HG03196 (cell line): ENCODE measurements at regions not wholly inside any gene's neighbourhood (a gene's known extent, or its start where the extent isn't known, plus 50 kb on each side); places are given as distances from the start of the nearest gene placed in this dataset.

Experiments used
- ATAC-seq: cut with Tn5 transposase; IDR thresholded peaks from one replicate; pipeline ENCODE4 v1.9.1; 2021; ENCODE audit not compliant: unreplicated experiment

DNA sequence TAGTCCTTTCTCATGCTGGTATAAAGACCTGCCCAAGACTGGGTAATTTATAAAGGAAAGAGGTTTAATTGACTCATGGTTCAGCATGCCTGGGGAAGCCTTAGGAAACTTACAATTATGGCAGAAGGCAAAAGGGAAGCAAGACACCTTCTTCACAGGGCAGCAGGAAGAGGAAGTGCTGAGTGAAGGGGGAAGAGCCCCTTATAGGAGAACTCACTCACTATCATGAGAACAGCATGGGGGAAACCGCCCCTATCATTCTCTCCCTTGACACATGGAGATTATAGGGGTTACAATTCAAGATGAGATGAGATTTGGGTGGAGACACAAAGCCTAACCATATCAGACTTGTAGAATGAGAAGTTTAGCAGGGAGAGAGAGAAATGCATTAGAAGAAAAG, 373.3 kb upstream of the DIAPH2 start:
- ATAC-seq, result no peak

DNA sequence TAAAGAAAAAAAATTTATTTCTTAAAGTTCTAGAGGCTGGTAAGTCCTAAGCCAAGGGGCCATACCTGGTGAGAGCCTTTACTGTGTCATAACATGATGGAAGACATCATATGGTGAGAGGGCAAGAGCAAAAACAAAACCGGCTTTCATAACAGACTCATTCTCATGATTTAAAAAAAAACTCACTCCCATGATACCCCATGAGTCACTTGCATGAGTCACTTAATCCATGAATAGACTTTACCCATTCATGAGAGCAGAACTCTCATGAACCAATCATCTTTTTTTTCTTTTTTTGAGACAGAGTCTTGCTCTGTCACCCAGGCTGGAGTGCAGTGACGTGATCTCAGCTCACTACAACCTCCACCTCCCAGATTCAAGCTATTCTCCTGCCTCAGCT, 369.7 kb upstream of the DIAPH2 start:
- no peak for ATAC-seq

DNA sequence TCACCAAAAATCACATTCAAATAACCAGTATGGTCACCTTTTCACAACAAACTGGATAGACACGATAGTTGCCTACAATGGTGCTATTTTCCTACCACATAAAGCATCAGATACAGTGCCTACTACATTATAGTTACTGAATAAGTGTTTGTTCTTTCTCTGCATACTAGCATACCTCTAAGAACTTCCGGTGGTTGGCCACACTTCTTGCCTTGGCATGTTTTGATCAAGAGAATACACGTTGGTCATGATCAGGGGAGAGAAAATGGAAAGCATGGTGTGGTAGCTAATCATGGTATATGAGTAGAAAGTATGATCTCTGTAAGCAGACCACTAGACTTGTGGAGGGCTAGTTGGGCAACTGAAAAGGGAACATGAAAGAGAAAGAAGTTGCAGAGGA, 322.8 kb upstream of the DIAPH2 start:
- no peak for ATAC-seq

DNA sequence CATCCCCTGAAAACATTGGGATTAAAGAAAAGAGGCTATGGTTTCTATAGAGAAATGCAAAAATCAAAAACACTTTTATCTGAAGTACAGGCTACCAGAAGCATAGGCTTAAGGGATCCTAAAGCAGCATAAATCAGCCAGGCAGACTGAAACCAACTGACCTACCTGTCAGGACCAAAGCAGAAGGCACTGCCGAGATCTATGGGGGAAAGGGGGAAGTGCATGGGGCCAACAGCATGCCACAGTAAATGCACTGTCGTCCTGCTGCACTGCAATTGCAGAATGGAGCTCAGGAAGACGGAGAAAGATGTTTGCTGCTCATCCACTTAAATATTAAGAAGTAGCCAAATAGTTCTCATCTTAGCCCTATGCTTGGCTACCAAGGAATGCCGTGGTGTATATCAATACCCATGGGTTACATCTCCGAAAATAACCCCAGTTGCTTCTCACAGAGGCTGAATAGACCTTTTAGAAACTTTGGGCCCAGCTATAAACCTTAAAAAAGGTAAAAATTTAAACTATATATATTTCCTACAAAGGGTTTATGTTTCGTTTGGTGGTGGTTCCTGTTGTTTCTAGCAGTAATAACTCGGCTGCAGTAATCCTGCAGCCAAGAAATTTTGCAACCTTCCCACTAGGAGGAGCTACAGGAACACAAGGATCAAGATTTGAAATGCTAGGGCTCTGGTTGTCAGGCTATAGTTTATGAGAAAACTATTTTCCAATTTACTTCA, 312.2 kb upstream of the DIAPH2 start:
- ATAC-seq, result no peak

DNA sequence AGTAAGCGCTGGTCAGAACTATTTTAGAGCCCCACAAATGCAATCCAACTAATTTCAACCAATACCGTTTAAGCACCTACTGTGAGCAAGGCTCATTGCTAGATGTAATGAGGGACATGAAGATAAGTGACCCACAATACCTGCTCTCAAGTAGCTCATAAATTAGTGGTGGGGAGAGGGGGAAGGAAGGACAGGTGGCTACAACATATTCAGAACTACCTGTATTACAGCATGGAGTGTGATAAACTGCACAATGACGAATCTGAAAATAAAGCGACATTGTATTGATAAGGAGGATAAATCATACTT, 311.6 kb upstream of the DIAPH2 start:
- ATAC-seq, result no peak

DNA sequence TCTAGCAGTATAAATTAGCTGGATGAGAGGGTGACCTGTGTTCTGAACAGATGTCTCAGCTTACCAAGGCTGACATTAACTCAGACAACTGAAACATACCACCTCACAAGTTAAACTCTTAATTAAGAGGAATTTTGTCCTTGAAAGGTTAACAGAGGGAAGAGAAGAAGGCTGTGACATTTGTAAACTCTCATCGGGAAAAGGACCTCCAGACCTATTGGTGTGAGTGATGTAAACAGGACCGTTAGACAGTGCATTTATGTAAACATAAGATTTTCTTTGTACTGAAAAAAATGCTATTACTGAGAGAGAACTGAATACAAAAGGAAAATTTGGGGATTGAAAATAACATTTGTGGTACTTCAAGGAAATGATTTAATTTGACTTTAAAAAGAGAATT, 308.4 kb upstream of the DIAPH2 start:
- no peak for ATAC-seq

DNA sequence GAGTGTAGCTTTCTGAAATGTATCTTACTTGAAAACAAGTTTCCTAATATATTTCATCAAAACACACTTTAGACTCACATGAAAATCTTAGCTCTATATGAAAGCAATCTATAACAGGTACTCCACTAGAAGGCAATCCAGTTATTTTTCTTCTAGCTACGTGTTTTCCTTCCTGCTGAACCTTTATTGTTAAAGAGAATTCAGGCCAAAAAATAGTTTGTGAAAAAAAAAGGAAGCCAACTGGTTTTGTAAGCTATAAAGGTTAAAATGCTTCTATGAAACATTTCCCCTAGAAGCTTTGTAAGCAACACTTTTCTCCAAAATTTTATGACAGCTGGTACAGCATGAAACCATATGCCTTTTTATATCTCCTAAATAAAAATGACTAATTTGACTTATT, 304.7 kb upstream of the DIAPH2 start:
- ATAC-seq, result no peak

DNA sequence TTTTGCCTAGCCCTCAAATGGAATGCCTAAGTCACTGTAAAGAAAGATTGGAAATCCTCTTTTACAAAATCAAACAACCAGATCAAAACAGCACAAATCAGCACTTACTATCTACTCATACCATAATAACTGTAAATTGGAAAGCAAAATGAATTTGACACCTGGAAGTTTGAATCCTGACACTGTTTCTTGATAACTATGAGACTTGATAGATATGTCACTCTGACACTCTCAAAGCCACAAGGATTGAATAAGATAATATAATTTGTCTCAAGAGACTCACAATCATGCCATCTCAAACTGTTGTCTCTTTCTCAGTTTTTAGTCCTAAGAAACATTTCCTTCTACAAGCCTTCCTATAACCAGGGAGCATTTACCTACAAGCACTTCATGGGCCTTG, 302.6 kb upstream of the DIAPH2 start:
- no peak for ATAC-seq

DNA sequence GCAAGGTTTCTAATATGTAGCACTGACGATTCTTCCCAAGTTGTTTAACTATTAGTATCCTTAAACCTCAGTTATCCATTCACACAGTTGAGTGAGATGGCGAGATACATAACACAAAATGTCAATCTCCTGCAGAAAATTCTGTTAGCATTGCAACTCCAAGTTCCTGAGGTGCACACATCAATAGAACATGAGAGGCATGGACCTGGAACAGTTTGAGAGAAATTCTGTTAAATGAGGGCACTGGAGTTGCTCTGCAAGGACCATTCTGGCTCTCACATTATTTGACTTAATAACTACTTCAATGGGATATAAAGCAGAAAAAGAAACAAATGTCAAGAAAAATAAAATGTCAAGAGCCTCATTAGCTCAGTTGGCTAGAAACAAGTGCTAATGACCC, 301.2 kb upstream of the DIAPH2 start:
- ATAC-seq, result no peak

DNA sequence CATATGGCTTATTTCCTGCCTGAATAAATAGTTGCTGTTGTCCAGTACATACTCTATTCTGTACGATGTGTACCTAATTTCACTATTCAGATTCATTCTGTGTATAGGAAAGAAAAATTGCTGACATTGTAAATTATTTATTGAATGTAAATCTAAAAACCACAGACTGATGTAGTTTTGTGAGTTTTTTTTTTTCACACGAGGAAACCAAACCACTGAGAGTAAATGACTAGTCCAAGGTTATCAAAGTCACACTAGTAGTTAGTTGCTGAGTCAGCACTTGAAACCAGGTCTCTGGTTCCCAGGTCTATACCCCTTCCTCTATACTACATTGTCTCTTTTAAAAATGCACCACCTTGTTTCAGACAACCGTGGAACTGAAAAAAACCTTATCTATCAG, 298.3 kb upstream of the DIAPH2 start:
- ATAC-seq, result no peak

DNA sequence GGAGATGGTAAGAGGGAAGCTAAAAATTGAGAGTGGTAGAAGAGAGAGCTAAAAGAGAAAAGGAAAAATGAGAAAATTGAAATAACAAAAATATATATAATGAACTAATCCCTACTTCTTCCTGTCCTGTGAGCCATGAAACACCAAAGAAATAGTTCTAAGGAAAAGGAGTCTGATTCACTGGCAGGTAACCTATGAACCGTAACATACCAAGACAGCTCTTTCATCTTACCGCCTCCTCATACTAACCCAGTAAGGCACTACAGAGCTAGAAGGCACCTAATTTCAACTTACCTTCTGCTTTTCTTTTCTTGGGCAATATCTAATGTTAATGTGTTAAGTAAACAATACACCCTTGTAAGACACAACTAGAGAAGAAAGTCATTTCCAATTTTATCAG, 297.7 kb upstream of the DIAPH2 start:
- ATAC-seq, result no peak

DNA sequence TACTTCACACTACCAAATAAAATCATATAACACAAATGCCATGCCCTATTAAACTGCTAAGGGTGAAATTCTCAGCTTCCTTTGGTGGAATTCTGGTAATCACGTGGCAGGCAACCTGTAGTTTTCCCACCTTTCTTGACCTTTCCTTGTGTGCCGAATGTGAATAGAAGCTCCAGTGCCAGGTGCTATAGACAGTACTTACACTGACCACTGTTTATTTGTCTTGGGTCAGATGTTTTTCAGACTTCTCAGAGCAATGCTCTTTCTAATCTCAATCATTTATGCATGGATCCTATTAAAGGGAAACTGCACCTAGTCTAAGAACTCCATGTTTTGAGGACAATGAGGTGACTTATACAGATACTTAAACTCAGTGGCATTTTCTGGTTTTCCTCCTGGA, 296.8 kb upstream of the DIAPH2 start:
- no peak for ATAC-seq

DNA sequence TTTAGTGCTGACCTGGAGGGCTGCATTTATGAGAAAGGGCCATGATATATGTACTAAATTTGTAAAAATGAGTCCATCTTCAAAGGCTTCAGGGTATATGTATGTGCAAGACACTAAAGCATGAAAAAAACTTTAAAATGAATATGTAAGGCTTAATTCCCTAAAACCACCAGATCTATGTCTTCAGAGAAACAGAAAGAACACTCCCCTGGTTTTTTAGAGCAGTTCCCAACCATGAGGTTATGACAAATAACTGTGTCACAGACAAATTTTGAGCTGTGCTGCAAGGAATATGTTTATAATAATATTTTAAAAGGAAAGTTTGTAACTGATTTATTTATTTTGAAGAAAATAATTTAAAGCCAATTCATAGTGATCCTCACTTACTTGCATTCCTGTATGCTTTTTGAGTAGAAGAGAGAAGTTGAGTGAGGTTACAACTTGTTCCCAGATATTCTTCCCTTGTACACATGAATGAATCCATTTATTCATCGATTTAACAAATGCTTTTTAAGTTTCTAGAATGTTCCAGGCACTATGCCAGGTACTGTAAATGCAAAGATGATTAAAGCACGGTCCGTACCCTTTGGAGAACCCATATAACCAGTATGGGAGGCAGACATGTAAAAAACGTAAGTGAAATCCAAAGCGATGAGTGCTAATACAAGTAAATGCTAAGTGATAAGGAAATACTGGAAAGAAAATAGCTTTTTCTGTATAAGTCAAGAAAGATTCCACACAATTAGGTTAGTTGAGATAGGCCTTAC, 295.2 kb upstream of the DIAPH2 start:
- no peak for ATAC-seq

DNA sequence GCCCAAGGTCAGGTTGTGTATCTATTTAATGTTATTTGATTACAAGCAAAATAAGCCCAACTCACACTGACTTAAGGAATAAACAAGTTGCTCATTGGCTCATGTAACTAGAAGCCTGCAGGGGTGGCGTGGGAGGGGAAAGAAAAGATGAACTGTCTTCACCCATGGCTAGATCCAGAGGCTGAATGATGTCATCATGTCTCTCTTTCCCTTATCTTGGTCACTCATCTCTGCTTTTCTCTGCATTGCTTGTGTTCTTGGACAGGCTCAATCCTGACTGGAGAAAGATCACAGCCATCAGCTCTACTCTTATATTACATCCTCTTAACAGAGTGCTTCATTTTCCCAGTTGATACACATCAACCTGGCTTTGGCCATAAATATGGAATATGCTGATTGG, 290.0 kb upstream of the DIAPH2 start:
- ATAC-seq, result no peak

DNA sequence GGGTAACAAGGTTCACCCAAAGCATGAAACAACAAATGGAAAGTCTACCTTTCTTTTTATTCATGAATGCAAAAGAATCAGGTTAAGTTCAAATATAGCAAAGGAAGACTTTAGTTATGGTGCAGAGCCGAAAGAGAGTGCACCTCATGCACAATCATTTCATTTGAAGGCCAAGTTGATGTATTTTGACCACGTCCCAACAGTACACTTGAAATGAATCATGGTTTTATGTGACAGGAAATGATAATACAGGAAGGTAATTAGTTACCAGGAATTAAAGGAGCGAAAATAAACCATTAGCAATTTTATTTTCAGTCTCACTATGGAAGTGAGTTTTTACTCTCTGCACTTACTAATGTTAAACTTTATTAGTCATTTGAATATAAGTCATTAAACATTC, 281.2 kb upstream of the DIAPH2 start:
- no peak for ATAC-seq

DNA sequence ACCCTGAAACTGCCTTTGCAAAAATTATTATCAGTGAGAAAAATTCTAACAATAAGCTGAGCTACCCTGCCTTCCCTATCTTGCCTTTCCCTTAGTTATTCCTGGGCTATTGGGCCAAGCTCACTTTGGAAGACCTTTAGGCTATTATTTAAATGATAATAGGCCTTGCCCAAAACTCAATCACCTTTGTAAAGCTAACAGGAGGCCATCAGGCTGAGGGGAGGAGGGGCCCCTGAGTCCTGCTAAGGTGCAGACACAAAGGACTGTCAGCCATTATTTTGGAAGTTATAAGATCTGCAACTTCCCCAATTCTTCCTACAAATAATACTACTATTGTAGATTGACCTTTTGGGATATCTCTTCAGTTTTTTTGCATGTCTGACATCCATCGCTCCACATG, 278.8 kb upstream of the DIAPH2 start:
- ATAC-seq, result no peak

DNA sequence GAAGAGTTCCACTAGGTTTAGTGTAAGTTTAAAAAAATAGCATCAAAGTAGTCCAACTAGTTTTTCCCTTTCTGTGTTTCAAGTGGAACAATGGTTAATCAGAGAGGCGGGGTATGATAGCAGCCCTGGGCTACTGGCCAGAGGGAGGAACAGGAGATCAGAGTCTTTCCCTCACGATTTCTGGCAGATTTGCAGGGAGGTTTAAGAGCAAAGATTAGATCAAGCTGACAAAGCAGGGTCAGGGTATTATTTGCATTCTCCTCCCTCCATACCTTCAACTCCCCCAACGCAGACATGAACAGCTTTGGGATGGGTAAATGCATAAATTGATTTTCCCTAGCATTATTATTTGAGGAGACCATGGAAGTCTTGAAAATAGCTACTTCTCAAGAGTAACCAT, 277.6 kb upstream of the DIAPH2 start:
- ATAC-seq, result no peak

DNA sequence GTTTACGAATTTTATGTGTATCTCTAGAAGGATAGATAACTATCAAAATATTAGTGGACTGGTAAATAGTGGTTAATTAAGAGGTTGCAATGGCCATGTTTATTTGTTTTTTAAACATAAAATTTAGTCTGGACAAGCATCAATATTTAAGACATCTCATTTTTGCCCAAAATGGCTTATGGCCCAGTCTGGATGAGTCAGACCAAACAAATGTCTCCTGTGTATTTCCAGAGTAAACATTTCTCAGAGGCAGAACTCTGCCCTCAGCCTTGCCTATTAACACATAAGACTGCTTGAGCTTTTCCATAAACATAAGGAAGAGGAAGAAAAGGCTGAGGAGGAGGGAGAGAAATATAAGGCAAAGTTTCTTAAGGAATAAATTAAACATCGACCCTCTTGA, 277.1 kb upstream of the DIAPH2 start:
- no peak for ATAC-seq

DNA sequence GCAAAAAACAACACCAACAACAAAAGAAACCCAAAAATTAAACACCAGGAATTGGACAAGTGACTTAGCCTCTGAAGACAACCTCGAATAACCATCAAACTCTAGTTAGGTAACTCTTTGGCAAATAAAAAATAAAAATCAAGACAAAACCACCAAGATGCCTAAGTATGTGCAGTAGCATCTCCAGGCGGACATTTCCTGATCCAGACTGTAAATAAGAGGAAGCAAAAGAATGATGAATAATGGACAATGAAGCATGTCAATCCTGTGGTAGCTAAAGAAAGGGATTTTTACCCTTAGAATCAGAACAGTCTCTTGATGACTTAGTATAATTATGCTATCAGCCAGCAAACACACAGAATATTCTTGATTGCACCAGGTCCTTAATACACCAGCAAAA, 276.7 kb upstream of the DIAPH2 start:
- no peak for ATAC-seq

DNA sequence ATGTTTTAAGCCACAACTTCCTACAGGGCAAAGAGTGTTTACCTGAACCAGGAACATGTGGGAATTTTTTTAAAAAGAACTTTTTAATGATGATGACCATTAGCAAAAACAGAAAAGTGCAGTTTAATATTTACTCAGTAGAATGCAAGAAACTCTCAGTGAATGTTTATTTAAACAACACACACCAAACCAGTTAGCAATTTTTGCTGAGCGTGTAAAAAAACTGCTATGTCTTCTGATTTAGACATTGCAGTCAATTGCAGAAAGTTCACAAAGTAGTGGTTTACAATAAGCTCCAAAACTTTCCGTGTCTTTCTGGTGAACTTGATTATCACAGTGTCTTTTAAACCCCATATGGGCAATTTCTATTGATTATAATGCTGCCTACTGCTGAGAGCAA, 273.7 kb upstream of the DIAPH2 start:
- ATAC-seq, result no peak

DNA sequence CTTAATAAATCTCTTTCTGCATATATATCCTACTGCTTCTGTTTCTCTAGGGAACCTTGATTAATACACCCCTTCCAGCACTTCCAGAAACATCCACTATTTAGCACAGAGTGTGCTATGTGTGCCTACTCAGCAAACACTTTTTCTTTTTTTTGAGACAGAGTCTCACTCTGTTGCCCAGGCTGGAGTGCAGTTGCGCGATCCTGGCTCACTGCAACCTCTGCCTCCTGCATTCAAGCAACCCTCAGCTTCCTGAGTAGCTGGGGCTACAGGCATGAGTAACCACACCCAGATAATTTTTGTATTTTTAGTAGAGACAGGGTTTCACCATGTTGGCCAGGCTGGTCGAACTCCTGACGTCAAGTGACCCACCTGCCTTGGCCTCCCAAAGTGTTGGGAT, 266.9 kb upstream of the DIAPH2 start:
- no peak for ATAC-seq

DNA sequence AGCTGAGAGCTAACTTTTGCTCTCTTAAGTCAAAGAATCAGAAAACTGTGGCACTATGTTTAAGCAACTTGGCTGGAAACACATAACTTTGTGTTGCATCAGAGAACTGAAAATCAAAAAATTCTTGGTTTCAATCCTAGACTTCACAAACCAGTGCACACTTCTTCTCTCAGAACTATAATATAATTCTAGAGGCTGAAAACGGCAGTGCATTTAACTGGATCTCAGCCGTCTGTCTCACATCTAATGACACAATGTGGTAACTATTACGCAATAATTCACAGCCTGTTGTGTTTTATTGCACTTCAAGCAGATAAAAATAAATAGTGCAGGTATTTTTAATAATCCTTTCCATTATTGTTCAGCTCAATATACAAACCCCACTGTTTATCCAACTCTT, 260.6 kb upstream of the DIAPH2 start:
- ATAC-seq, result no peak

DNA sequence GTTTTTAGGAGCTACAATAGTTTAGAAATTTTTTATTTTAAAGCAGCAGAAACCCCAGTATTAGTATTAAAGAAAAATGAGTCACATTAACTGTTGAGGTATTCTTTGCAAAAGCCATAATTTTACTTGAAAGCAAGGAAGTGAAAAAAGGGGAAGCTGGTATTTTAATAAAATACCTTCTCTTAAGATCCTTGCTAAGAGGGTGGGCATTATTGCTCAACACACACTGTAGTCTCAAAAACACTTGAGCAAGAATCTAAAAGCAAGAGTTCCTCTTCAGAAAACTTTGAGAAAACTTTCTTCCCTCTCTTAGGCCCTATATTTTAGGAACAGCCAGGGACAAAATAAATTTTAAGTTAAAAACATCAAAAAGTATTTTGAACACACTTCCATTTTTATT, 259.4 kb upstream of the DIAPH2 start:
- ATAC-seq, result no peak
